ENCODE measurements at regions not wholly inside any gene's neighbourhood (a gene's known extent, or its start where the extent isn't known, plus 50 kb on each side); places are given as distances from the start of the nearest gene placed in this dataset.

GRCh38 chr3:96027718-96028117, 786.7 kb upstream of the EPHA6 start:
- no peak for TF ChIP-seq CTCF (IDR thresholded peaks at IDR 0.05)
- TF ChIP-seq POLR2A (IDR thresholded peaks at IDR 0.05) = no peak
